ENCODE measurements at regions not wholly inside any gene's neighbourhood (a gene's known extent, or its start where the extent isn't known, plus 50 kb on each side); places are given as distances from the start of the nearest gene placed in this dataset.

DNA sequence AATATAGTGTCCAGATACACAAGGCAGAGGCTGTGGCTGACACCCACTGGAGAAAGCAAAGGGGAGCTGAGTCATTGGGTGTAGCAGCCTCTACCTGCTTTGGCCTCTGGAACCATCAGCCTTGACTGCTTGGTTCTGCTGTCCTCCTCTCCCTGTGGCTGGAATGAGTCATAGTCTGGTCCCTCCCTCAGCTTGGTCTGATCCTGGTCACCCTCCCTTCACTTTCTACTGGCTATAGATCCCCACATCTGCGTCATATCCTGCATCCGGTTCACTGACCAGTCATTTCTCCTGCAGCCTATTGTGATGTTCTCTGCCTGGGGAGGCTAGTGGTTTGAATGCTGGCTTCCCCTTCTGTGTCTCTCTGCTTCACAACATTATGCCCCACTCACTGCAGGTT, 372.8 kb upstream of the DAB1 start:
- Histone ChIP-seq H3K4me3 (ENCODE audit: insufficient read depth, low read length, poor library complexity, severe bottlenecking) (no peak overlapping the region), H3F3A (ENCODE audit: insufficient read depth) (no peaks in the 10 kb centered on the region), H3K27me3 (ENCODE audit: low read length) (no peaks in the 10 kb centered on the region), H3K79me2 (ENCODE audit: insufficient read depth, low read length) (no peaks in the 10 kb centered on the region), H3K9me3 (ENCODE audit: insufficient read depth, low read length) (no peaks in the 10 kb centered on the region), H4K20me1 (ENCODE audit: low read depth, low read length) (no peaks in the 10 kb centered on the region), H3K36me3 (ENCODE audit: low read length) (no peaks in the 10 kb centered on the region), H3K9me2 (replicated peaks; ENCODE audit: insufficient read depth, low read length) (no peaks in the 10 kb centered on the region), H2AFZ (ENCODE audit: low read depth, low read length, severe bottlenecking) (no peak overlapping the region), H3K4me2 (ENCODE audit: low read depth, low read length, poor library complexity, severe bottlenecking) (no peak overlapping the region), H3K27ac (ENCODE audit: low read depth, low read length) (no peak overlapping the region), H3K9ac (ENCODE audit: low read length) (no peak overlapping the region)
- TF ChIP-seq, protein P1, sequence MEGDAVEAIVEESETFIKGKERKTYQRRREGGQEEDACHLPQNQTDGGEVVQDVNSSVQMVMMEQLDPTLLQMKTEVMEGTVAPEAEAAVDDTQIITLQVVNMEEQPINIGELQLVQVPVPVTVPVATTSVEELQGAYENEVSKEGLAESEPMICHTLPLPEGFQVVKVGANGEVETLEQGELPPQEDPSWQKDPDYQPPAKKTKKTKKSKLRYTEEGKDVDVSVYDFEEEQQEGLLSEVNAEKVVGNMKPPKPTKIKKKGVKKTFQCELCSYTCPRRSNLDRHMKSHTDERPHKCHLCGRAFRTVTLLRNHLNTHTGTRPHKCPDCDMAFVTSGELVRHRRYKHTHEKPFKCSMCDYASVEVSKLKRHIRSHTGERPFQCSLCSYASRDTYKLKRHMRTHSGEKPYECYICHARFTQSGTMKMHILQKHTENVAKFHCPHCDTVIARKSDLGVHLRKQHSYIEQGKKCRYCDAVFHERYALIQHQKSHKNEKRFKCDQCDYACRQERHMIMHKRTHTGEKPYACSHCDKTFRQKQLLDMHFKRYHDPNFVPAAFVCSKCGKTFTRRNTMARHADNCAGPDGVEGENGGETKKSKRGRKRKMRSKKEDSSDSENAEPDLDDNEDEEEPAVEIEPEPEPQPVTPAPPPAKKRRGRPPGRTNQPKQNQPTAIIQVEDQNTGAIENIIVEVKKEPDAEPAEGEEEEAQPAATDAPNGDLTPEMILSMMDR (IDR thresholded peaks at IDR 0.05; ENCODE audit: insufficient read depth, low read length, poor library complexity, severe bottlenecking): no peak
- TF ChIP-seq EZH2phosphoT487 (conservative IDR thresholded peaks at IDR 0.05; ENCODE audit: low read length): no peak

DNA sequence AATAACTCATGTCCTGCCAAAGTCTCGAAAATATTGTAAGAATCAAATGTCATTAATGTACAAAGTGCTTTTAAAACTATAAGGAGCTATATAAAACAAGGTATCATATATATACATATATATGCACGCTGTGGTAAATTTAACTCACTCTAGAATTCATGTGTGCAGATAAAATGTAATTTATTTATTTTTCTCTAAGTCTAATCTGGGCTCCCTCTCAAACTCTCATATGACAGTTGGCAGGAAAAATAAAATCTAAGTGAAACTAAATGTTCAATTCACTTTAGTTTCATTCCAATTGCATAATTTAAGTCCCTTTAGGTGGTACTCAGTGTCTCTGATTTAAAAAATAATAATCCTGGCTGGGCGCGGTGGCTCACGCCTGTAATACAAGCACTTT, 372.0 kb upstream of the DAB1 start:
- Histone ChIP-seq H3K9me3 (ENCODE audit: insufficient read depth, low read length) (no peaks in the 10 kb centered on the region), H3K36me3 (ENCODE audit: low read length) (no peaks in the 10 kb centered on the region), H2AFZ (ENCODE audit: low read depth, low read length, severe bottlenecking) (no peak overlapping the region), H3K27ac (ENCODE audit: low read depth, low read length) (no peak overlapping the region), H3K9ac (ENCODE audit: low read length) (no peak overlapping the region), H3K4me2 (ENCODE audit: low read depth, low read length, poor library complexity, severe bottlenecking) (no peak overlapping the region), H3K4me3 (ENCODE audit: insufficient read depth, low read length, poor library complexity, severe bottlenecking) (no peak overlapping the region), H3F3A (ENCODE audit: insufficient read depth) (no peaks in the 10 kb centered on the region), H4K20me1 (ENCODE audit: low read depth, low read length) (no peaks in the 10 kb centered on the region), H3K79me2 (ENCODE audit: insufficient read depth, low read length) (no peaks in the 10 kb centered on the region), H3K9me2 (replicated peaks; ENCODE audit: insufficient read depth, low read length) (no peaks in the 10 kb centered on the region), H3K27me3 (ENCODE audit: low read length) (no peaks in the 10 kb centered on the region)
- TF ChIP-seq, protein P1 (IDR thresholded peaks at IDR 0.05; ENCODE audit: insufficient read depth, low read length, poor library complexity, severe bottlenecking): no peak
- TF ChIP-seq EZH2phosphoT487 (conservative IDR thresholded peaks at IDR 0.05; ENCODE audit: low read length): no peak

DNA sequence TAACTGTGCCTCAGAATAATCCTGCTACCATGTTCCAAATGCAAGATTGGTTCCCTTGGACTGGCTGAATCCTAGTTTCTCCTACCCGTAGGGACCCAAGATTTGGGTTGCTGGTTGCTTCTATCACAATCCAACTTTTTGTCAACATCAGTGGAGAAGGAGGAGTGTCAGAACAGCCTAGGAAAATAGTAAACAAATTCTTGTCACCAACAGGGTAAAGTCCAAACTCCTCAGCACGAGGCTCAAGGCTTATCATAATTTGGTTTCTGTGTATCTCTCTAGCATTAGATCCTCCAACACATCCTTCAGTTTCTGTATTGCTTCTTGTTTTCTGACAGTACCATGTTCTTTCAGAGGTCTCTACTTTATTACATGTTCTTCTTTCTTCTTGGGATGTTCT, 370.2 kb upstream of the DAB1 start:
- H2AFZ ChIP-seq (ENCODE audit: low read depth, low read length, severe bottlenecking): no peak overlapping the region
- no peaks in the 10 kb centered on the region for H4K20me1 ChIP-seq (ENCODE audit: low read depth, low read length)
- no peaks in the 10 kb centered on the region for H3K27me3 ChIP-seq (ENCODE audit: low read length)
- no peaks in the 10 kb centered on the region for H3F3A ChIP-seq (ENCODE audit: insufficient read depth)
- no peaks in the 10 kb centered on the region for H3K9me2 ChIP-seq (replicated peaks; ENCODE audit: insufficient read depth, low read length)
- no peaks in the 10 kb centered on the region for H3K9me3 ChIP-seq (ENCODE audit: insufficient read depth, low read length)
- H3K27ac ChIP-seq (ENCODE audit: low read depth, low read length): no peak overlapping the region
- H3K4me2 ChIP-seq (ENCODE audit: low read depth, low read length, poor library complexity, severe bottlenecking): no peak overlapping the region
- H3K79me2 ChIP-seq (ENCODE audit: insufficient read depth, low read length): no peaks in the 10 kb centered on the region
- no peaks in the 10 kb centered on the region for H3K36me3 ChIP-seq (ENCODE audit: low read length)
- no peak overlapping the region for H3K9ac ChIP-seq (ENCODE audit: low read length)
- TF ChIP-seq, protein P1 (IDR thresholded peaks at IDR 0.05; ENCODE audit: insufficient read depth, low read length, poor library complexity, severe bottlenecking): no peak
- TF ChIP-seq EZH2phosphoT487 (conservative IDR thresholded peaks at IDR 0.05; ENCODE audit: low read length): no peak
- H3K4me3 ChIP-seq (ENCODE audit: insufficient read depth, low read length, poor library complexity, severe bottlenecking): no peak overlapping the region

DNA sequence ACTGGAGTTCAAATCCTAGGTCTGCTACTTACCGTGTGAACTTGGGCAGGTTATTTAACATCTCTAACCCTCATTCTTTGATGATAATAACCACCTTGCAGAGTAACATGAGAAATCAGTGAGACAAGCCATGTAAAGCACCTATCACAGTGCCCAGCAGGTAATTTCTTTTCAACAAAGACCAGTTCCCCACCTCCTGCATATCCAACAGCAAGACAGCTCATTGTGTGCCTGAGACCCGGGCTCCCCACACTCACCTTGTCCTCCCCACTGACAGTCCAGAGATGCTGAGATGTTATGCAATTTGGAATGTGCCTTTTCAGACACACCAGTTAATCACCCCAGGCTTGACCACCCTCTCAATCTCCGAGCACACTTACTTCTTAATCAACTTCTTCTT, 367.6 kb upstream of the DAB1 start:
- Histone ChIP-seq H3K9me2 (replicated peaks; ENCODE audit: insufficient read depth, low read length) (no peaks in the 10 kb centered on the region), H3K9me3 (ENCODE audit: insufficient read depth, low read length) (no peaks in the 10 kb centered on the region), H4K20me1 (ENCODE audit: low read depth, low read length) (no peaks in the 10 kb centered on the region), H3K36me3 (ENCODE audit: low read length) (no peaks in the 10 kb centered on the region), H3K4me3 (ENCODE audit: insufficient read depth, low read length, poor library complexity, severe bottlenecking) (no peak overlapping the region), H3K79me2 (ENCODE audit: insufficient read depth, low read length) (no peaks in the 10 kb centered on the region), H3K4me2 (ENCODE audit: low read depth, low read length, poor library complexity, severe bottlenecking) (no peak overlapping the region), H3F3A (ENCODE audit: insufficient read depth) (no peaks in the 10 kb centered on the region), H3K27me3 (ENCODE audit: low read length) (no peaks in the 10 kb centered on the region), H3K27ac (ENCODE audit: low read depth, low read length) (no peak overlapping the region), H3K9ac (ENCODE audit: low read length) (no peak overlapping the region), H2AFZ (ENCODE audit: low read depth, low read length, severe bottlenecking) (no peak overlapping the region)
- TF ChIP-seq, protein P1 (IDR thresholded peaks at IDR 0.05; ENCODE audit: insufficient read depth, low read length, poor library complexity, severe bottlenecking): no peak
- no peak for TF ChIP-seq EZH2phosphoT487 (conservative IDR thresholded peaks at IDR 0.05; ENCODE audit: low read length)
